ENCODE measurements at regions not wholly inside any gene's neighbourhood (a gene's known extent, or its start where the extent isn't known, plus 50 kb on each side); places are given as distances from the start of the nearest gene placed in this dataset.

- TF ChIP-seq ZBTB46 (CRISPR knock-in tag; IDR thresholded peaks at IDR 0.05; ENCODE audit: borderline replicate concordance) (no peak), ZNF30 (CRISPR knock-in tag; IDR thresholded peaks at IDR 0.05) (no peak), ZNF432 (CRISPR knock-in tag; IDR thresholded peaks at IDR 0.05; ENCODE audit: borderline replicate concordance) (no peak), KLF13 (CRISPR knock-in tag; IDR thresholded peaks at IDR 0.05) (no peak), HHEX (CRISPR knock-in tag; IDR thresholded peaks at IDR 0.05) (no peak), SUZ12 (IDR thresholded peaks at IDR 0.05; ENCODE audit: low read depth, low read length) (no peak), ZBTB43 (CRISPR knock-in tag; conservative IDR thresholded peaks at IDR 0.05) (no peak), ZNF33B (CRISPR knock-in tag; IDR thresholded peaks at IDR 0.05) (no peak), HINFP (CRISPR knock-in tag; IDR thresholded peaks at IDR 0.05; ENCODE audit: low read depth) (no peak), ZNF639 (CRISPR knock-in tag; conservative IDR thresholded peaks at IDR 0.05) (no peak), HOXA5 (CRISPR knock-in tag; IDR thresholded peaks at IDR 0.05) (no peak), HMGXB3 (CRISPR knock-in tag; IDR thresholded peaks at IDR 0.05; ENCODE audit: borderline replicate concordance) (no peak), SRSF4 (IDR thresholded peaks at IDR 0.05; ENCODE audit: low read depth, low read length, poor library complexity, severe bottlenecking) (no peak), ZBTB44 (CRISPR knock-in tag; IDR thresholded peaks at IDR 0.05) (no peak), XRCC5 (optimal IDR thresholded peaks at IDR 0.05; ENCODE audit: low read length) (no peak), FOSL1 (CRISPR knock-in tag; IDR thresholded peaks at IDR 0.05; ENCODE audit: borderline replicate concordance) (no peak), SMARCC2 (IDR thresholded peaks at IDR 0.05) (no peak), TP53 (CRISPR knock-in tag; conservative IDR thresholded peaks at IDR 0.05) (no peak), ZFP1 (CRISPR knock-in tag; IDR thresholded peaks at IDR 0.05) (no peak)
Observed at GRCh38 chr11:116424615-116425261, 348.0 kb downstream of the BUD13 start (continued).

Data from HepG2 (cell line).